ENCODE measurements at regions not wholly inside any gene's neighbourhood (a gene's known extent, or its start where the extent isn't known, plus 50 kb on each side); places are given as distances from the start of the nearest gene placed in this dataset.

DNA sequence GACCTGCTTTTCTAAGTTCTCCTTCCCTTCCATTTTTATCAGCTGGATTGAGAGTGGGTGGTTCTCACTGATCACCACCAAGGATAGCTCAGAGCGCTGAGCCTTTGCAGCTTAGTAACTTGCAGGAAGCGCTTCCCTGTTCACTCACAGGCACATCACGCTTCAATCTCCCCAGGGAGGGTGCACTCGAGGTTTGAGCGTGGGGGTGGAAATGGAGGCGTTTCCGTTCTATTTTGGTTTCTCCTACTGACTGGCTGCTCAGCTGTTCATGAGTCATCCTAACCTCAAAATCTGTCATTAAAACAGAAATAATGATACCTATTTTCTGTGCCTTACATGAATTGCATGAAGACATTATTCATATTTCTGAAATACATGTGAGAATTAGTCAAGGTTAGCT is 292.1 kb downstream of the SPRY2 start:
- H3K9me3 Mint-ChIP-seq, result peaks cover 3 to 4% of the 10 kb centered on the region in 2 donors
- ATAC-seq (peak; percentile 91 to 97), DNase-seq (ENCODE audit: low spot score in 2 of 2) (peak in 1 of 2 donors; percentile 31)
- H3K27ac Mint-ChIP-seq, result no peak overlapping the region
- no peaks in the 10 kb centered on the region for H3K36me3 Mint-ChIP-seq

DNA sequence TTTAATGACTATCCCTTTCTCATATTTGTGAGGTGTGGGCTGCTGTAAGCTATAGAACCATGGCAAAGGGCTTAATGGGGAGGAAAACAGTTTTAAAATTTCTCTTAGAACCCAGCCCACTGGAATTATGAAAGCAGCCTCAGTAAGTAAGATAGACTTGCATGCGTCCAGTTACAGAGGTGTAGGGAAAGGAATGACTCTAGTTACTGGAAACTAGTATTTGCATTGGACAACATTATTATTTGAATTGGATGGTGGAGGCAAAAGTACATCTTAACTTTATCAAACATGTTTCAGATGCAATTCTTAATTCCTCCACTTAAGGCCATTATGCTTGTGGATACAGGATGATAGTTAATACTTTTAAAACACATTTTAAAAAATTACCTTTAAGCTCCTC is 292.9 kb downstream of the SPRY2 start:
- no peaks in the 10 kb centered on the region for H3K36me3 Mint-ChIP-seq
- H3K9me3 Mint-ChIP-seq, result peaks cover 3 to 4% of the 10 kb centered on the region in 2 donors
- H3K27ac Mint-ChIP-seq, result no peak overlapping the region
- ATAC-seq (no peak), DNase-seq (ENCODE audit: low spot score in 2 of 2) (no peak)

DNA sequence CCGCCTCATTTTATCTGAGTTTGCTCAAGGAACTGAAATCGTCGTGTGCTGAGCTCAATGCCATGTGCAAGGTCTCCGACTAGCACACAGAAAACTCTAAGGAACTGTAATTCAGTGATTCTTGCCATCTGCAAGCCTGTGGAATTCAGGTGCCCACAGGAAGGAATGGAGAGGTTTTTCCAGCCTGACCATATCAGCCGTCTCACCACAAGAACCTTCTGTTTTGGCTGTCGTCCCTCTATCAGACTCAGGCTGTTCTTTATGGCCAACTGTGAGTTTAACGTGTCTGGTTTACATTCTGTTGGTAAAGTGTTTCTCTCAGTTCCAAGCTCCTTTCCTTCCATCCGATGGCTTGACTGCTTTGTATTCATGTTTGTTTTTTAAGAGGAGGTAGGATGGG is 293.5 kb downstream of the SPRY2 start:
- H3K9me3 Mint-ChIP-seq, result peaks cover 3 to 5% of the 10 kb centered on the region in 2 donors
- no peaks in the 10 kb centered on the region for H3K36me3 Mint-ChIP-seq
- no peak for DNase-seq (ENCODE audit: low spot score in 2 of 2)
- no peak for ATAC-seq
- no peak overlapping the region for H3K27ac Mint-ChIP-seq

DNA sequence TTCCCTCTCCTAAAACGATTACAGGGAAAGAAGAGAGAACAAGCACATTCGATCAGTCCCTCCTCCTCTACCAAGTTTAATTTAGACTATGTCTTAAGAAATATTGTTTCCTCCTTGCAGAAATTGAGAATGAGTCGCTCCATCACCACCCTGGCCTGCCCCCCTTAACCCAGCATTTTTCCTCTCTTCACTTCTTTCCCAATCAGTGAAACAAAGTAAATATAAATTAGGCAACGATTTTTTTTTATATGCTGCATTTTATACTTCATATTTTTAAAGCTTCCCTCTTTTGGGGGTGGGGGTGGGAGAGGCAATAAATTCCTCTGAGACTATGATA is 300.0 kb downstream of the SPRY2 start:
- H3K27ac Mint-ChIP-seq, result no peak overlapping the region
- ATAC-seq, result no peak
- H3K9me3 Mint-ChIP-seq, result peaks cover 7 to 9% of the 10 kb centered on the region in 2 donors
- DNase-seq (ENCODE audit: low spot score in 2 of 2), result no peak
- H3K36me3 Mint-ChIP-seq, result no peaks in the 10 kb centered on the region

DNA sequence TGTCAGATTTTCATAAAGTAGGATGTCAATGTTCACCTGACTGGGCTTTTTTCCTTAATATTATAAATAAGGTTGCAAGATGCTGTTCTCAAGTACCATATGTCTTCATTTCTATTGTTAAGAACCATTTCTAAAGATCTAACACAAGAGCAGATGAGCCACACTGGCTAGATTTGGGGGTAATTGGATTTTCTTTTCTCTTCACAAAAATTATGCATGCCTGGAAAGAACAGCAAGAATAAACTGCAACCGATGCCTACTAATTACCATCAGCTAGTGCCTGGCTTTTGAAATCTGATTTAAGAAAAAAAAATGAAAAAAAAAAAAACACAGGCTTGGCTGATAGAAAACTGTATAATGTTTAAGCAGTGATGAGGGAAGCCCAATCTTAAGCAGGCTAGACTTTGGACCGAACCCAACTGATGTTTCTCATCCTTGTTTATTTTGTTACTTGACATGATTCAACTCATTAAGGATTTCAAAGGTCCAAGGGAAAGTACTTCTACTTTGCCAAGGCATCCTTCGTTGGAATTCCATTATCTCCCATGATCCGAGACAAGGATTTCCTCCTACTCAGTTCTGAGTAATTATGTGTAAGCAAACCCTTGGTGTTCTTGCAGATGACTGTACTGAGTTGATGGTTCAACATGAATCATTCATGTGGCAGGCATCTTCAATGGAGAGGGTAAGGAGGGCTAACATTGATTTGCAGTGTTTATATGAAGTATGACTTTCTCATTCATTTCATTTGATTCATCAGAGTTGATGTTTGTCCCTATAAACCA is 300.5 kb downstream of the SPRY2 start:
- DNase-seq (ENCODE audit: low spot score in 2 of 2) (no peak), ATAC-seq (no peak)
- Mint-ChIP-seq H3K27ac (no peak overlapping the region), H3K36me3 (no peaks in the 10 kb centered on the region), H3K9me3 (peaks cover 7 to 9% of the 10 kb centered on the region in 2 donors)

DNA sequence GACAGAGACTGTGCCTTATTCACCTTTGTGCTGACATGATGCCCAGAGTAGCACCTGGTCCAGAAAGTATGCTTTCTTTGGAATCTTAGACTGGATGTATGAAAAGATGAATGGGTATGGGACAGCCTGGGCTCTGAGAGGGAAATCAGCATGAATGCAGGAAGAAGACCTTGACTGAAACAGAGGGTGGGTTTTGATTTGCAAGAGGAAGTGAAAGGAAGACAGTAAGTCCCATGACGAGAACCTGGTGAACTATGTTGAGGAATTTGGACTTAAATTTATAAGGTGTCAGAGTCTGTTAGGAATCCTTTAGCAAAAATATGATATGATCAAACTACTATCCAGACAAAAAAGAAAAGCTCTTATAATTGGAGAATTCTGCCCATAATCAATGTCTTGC is 301.9 kb downstream of the SPRY2 start:
- no peaks in the 10 kb centered on the region for H3K36me3 Mint-ChIP-seq

DNA sequence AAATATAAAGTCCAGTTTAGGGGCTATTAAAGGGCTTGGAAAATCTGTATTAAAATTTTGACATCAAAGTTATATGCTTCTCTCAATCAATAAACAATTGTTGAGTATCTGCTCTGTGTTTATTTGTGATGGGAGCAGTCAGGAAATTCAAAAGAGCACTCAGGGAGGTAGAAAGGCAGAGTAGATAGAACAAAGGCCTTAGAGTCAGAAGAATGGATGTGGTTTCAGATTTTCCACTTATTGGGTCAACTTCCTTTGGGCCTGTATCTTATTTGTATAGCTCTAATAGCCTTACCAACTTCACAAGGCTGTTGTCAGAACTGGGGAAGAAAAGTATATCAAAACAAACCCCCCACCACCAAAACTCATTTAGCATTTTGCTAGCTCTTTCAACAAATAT is 302.6 kb downstream of the SPRY2 start:
- Mint-ChIP-seq H3K9me3 (peaks cover 4 to 5% of the 10 kb centered on the region in 2 donors), H3K27ac (no peak overlapping the region), H3K36me3 (no peaks in the 10 kb centered on the region)
- no peak for ATAC-seq
- no peak for DNase-seq (ENCODE audit: low spot score in 2 of 2)

More for the DNA sequence above, 301.9 kb downstream of the SPRY2 start:
- no peak for ATAC-seq
- H3K9me3 Mint-ChIP-seq, result peaks cover 4 to 5% of the 10 kb centered on the region in 2 donors
- DNase-seq (ENCODE audit: low spot score in 2 of 2), result no peak
- H3K27ac Mint-ChIP-seq, result no peak overlapping the region

DNA sequence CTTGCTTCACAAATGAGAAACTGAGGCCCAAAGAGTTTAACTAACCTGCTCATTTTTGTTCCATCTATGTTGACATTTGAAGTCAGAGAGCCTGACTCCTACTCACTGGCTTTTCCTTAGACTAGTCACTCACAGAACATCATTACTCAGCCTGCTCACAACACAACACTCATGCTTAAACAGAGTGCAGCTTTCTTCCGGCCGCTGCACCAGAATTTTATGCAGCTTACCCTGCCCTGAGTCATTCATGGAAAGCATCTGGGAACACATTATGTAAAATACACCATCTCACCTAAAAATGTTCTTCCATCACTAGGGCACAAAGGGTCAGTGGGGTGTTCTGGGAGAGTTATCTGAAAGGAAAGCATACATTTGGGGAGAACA is 303.4 kb downstream of the SPRY2 start:
- Mint-ChIP-seq H3K27ac (no peak overlapping the region), H3K9me3 (peaks cover 4 to 5% of the 10 kb centered on the region in 2 donors), H3K36me3 (no peaks in the 10 kb centered on the region)
- DNase-seq (ENCODE audit: low spot score in 2 of 2) (no peak), ATAC-seq (no peak)

DNA sequence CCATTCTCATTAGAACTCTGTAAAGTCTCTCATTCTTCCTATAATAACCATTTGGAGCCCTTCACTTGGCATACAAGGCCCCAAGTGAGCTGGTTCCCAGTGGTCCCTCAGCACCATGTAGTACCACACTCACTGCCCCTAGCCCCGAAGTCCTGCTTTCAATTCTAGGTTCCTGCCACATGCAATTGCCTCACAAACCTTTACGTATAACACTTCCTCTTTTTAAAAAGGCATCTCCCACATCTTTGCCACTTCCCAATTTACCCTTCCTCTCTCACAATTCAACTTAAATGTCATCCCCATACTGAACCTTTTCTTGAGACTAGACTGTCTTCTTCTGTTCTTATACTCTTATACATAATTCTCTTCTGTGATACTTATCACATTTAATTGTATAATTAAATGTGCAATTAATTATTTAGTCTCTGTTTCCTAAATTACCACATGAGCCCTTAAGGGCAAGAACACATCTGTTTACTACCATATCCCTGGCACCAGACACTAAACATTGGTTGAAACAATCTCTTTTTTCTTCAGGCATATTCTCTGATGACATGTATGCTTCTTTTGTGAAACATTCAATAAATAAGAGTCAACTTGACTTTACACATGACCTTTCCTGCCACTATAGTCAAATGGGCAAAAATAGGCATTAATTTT is 304.0 kb downstream of the SPRY2 start:
- Mint-ChIP-seq H3K9me3 (peaks cover 0 to 4% of the 10 kb centered on the region in 2 donors), H3K36me3 (no peaks in the 10 kb centered on the region), H3K27ac (no peak overlapping the region)
- no peak for DNase-seq (ENCODE audit: low spot score in 2 of 2)
- ATAC-seq, result no peak

DNA sequence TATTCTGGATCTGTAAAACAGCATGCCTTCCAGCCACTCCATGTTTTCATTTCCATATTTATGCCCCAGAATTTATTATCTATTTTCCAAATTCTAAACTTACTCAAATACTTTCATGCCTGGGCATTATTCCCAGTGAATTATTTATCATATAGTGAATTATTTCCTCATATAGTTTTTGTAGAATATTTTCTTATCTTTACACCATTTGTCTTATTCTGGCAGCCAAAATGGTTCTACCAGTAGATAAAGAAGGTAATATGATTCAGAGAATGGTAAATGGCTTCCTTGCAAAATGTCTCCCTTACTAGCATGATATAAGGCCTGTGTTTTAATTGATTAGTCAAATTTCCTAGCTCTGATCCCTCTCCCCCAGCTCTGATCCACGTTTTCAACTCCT is 305.8 kb downstream of the SPRY2 start:
- no peak for ATAC-seq
- no peak for DNase-seq (ENCODE audit: low spot score in 2 of 2)
- Mint-ChIP-seq H3K36me3 (no peaks in the 10 kb centered on the region), H3K9me3 (peaks cover 0 to 4% of the 10 kb centered on the region in 2 donors), H3K27ac (peak overlapping the region in 1 of 2 donors; percentile 12)

DNA sequence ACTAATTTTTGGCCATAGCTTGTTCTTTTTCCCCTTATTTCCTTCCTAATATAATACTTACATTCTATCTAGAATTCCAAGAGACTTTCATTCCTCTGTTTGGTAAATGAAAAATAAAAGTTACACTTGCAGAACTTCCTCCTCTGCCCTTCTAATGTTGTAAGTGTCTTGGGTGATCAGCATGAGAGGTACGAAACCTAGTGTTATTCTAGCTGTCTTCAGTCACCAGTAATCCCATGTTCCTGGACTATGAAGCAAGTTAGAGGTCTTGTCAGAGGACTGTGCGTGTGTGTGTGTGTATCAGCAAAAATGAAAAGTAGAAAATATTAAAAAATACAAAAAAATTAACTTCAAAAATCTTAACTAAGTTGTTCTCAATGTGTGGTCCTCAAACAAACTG is 307.0 kb downstream of the SPRY2 start:
- DNase-seq (ENCODE audit: low spot score in 2 of 2) (no peak), ATAC-seq (no peak)
- Mint-ChIP-seq H3K27ac (no peak overlapping the region), H3K36me3 (no peaks in the 10 kb centered on the region), H3K9me3 (peaks cover 0 to 4% of the 10 kb centered on the region in 2 donors)

DNA sequence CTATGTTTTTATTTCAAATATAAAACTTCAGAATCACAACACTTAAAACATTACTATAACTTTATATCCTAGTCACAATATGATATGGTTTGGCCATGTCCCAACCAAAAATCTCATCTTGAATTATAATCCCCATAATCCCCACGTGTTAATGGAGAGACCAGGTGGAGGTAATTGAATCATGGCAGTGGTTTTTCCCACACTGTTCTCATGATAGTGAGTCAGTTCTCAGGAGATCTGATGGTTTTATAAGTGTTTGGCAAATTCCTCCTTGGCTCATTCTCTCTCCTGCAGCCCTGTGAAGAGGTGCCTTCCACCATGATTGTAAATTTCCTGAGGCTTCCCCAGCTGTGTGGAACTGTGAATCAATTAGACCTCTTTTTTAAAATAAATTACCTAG is 307.6 kb downstream of the SPRY2 start:
- ATAC-seq (no peak), DNase-seq (ENCODE audit: low spot score in 2 of 2) (no peak)
- Mint-ChIP-seq H3K36me3 (no peaks in the 10 kb centered on the region), H3K9me3 (peaks cover 0 to 4% of the 10 kb centered on the region in 2 donors), H3K27ac (no peak overlapping the region)

DNA sequence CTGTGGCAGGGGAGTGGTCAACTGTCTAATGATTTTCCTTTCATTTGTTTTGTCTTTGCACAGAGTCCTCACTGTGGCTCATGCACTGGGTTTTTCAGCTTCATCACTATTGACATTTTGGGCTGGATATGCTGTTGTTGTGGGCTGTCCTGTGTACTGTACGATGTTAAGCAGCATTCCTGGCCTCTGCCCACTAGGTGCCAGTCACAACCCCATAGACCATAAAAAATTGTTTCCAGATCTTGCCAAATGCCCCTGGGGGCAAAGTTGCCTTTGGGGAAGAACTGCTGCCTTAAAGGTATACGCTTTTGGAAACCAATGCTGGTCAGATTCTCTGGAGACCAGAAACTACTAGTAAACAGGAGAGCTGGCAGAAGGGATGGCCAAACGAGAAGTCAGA is 310.4 kb downstream of the SPRY2 start:
- DNase-seq (ENCODE audit: low spot score in 2 of 2) (no peak), ATAC-seq (no peak)
- no peaks in the 10 kb centered on the region for H3K36me3 Mint-ChIP-seq
- no peak overlapping the region for H3K27ac Mint-ChIP-seq
- no peaks in the 10 kb centered on the region for H3K9me3 Mint-ChIP-seq

DNA sequence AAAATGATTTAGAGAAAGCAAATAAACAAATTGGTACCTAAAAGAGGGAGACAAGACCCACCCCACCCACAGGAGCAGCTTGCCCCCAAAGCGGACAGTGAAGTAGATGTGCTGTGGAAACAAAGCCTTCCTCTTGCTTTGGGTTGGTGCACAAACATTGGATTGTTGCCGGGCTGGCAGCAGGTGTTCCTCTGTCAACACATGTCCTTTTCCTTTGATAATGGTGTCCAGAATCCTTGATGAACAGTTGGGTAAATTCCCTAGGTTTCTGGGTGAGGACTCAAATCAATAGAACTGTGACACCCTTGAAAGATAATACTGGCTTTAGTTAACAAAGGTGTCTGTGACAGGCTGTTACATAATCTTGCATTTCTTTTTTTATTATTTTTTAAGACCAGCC is 311.8 kb downstream of the SPRY2 start:
- H3K36me3 Mint-ChIP-seq, result no peaks in the 10 kb centered on the region
- H3K9me3 Mint-ChIP-seq, result no peaks in the 10 kb centered on the region
- H3K27ac Mint-ChIP-seq, result no peak overlapping the region

DNA sequence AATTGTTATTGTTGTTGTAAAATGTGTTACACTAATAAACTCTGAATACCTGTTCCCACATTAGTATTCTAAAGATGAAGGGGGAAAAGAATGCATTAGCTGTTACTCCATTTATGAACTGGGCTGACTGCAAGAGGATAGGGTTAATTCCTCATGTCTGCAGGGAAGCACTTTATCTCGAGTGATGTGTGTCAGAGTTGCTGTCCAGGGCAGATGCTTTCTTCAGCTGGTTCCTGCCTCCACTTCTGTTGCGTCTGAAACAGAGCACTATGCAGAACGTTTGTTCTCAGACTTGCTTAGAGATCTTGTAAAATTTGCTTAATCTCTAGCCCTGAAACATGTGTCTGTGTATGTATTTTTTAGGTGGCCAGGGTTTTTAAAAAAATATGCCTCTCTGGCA is 318.8 kb downstream of the SPRY2 start:
- H3K36me3 Mint-ChIP-seq, result no peaks in the 10 kb centered on the region
- peaks cover 0 to 8% of the 10 kb centered on the region in 2 donors for H3K9me3 Mint-ChIP-seq
- DNase-seq (ENCODE audit: low spot score in 2 of 2) (no peak), ATAC-seq (no peak)
- no peak overlapping the region for H3K27ac Mint-ChIP-seq

More for the DNA sequence above, 311.8 kb downstream of the SPRY2 start:
- DNase-seq (ENCODE audit: low spot score in 2 of 2) (no peak), ATAC-seq (no peak)

DNA sequence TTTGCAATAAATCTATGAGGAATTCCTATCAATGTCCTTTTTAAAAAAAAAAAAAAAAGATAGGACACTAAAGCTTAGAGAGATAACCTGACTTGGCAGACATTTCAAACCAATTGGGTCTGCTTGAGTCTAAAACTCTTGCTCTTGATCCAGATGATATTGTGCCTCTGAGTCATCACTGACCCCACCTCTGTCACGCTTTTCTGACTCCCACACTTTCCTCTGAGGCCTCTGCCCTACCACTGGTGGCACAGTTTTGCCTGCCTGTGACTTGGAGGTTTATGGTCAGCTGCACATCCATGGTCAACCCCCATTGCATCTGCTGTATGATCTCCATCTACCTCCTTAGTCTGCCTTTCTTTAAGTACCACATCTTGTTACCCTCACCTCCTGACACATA is 328.7 kb downstream of the SPRY2 start:
- DNase-seq (ENCODE audit: low spot score in 2 of 2) (no peak), ATAC-seq (no peak)
- Mint-ChIP-seq H3K36me3 (no peaks in the 10 kb centered on the region), H3K9me3 (no peaks in the 10 kb centered on the region), H3K27ac (no peak overlapping the region)

DNA sequence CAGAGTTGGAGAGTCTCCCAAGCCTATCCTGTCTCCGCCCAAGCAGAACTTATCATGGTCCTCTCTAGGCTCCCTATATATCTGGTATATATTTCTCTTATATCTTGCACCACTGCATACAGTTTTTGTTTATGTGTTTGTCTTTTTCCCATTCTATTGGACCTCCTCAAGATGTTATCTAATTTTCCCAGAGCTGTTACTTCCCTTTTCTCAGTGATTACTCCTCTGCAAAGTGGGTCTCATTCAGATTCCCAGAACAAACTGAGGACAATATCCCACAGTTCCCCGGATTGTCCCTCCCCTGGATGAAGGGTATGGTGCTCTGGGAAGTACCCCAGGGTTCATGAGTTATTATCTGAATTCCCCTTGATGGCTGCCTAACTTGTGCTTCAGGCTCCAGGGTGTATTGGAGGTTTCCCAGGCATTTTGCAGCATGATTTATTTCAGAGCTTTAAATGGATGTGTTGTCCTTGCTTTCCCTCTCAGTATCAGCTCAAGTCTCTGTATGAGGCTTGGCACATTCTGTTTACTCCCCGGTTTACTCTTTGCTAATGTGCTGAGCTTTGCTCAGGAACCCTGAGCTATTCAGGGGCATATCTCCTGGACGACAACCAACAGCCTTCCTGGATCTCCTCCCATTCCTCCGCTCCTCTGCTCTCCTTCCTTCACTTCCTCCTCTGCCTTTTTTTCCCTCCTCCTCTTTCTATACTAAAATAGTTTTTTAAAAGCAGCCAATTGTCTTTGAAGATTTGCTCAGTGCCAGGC is 329.3 kb downstream of the SPRY2 start:
- Mint-ChIP-seq H3K9me3 (no peaks in the 10 kb centered on the region), H3K36me3 (no peaks in the 10 kb centered on the region), H3K27ac (no peak overlapping the region)
- DNase-seq (ENCODE audit: low spot score in 2 of 2) (no peak), ATAC-seq (no peak)

Data from activated naive CD4-positive, alpha-beta T cell treated with anti-CD3 and anti-CD28 coated beads, Interleukin-2, amount 50 U/mL, for 72 hours (primary cell).